ENCODE measurements at regions not wholly inside any gene's neighbourhood (a gene's known extent, or its start where the extent isn't known, plus 50 kb on each side); places are given as distances from the start of the nearest gene placed in this dataset.

GRCh38 chr6:90936286-90936685 is 349.4 kb upstream of the MAP3K7 start:
- Mint-ChIP-seq H3K9me3 (peaks cover 4% of the 10 kb centered on the region), H3K36me3 (no peaks in the 10 kb centered on the region), H3K27me3 (ENCODE audit: low read depth) (peaks cover 7% of the 10 kb centered on the region), H3K4me1 (peaks cover 18% of the 10 kb centered on the region), H3K27ac (no peak overlapping the region), H3K4me3 (no peak overlapping the region)
- TF ChIP-seq CTCF (IDR thresholded peaks at IDR 0.05; ENCODE audit: unreplicated experiment) = no peak
- no peak for DNase-seq (ENCODE audit: low spot score in 2 of 2, unreplicated experiment in 2 of 2)

- Mint-ChIP-seq H3K4me3 (no peak overlapping the region), H3K36me3 (no peaks in the 10 kb centered on the region), H3K4me1 (peaks cover 13% of the 10 kb centered on the region), H3K27me3 (ENCODE audit: low read depth) (peaks cover 15% of the 10 kb centered on the region), H3K27ac (peak overlapping the region; percentile 79), H3K9me3 (no peaks in the 10 kb centered on the region)
- no peak for DNase-seq (ENCODE audit: low spot score in 2 of 2, unreplicated experiment in 2 of 2)
- TF ChIP-seq CTCF (IDR thresholded peaks at IDR 0.05; ENCODE audit: unreplicated experiment) = no peak
Measured at GRCh38 chr6:90934966-90935365, 348.1 kb upstream of the MAP3K7 start.

GRCh38 chr6:90934081-90934480 is 347.2 kb upstream of the MAP3K7 start:
- H3K27me3 Mint-ChIP-seq (ENCODE audit: low read depth) = peaks cover 21% of the 10 kb centered on the region
- no peaks in the 10 kb centered on the region for H3K9me3 Mint-ChIP-seq
- H3K4me3 Mint-ChIP-seq = no peak overlapping the region
- DNase-seq (ENCODE audit: low spot score in 2 of 2, unreplicated experiment in 2 of 2) = no peak
- peaks cover 13% of the 10 kb centered on the region for H3K4me1 Mint-ChIP-seq
- peak overlapping the region; percentile 57 for H3K27ac Mint-ChIP-seq
- H3K36me3 Mint-ChIP-seq = no peaks in the 10 kb centered on the region
- TF ChIP-seq CTCF (IDR thresholded peaks at IDR 0.05; ENCODE audit: unreplicated experiment) = no peak

GRCh38 chr6:90932351-90932750 is 345.5 kb upstream of the MAP3K7 start:
- TF ChIP-seq CTCF (IDR thresholded peaks at IDR 0.05; ENCODE audit: unreplicated experiment) = no peak
- H3K9me3 Mint-ChIP-seq = no peaks in the 10 kb centered on the region
- H3K4me1 Mint-ChIP-seq = peaks cover 13% of the 10 kb centered on the region
- no peaks in the 10 kb centered on the region for H3K36me3 Mint-ChIP-seq
- no peak for DNase-seq (ENCODE audit: low spot score in 2 of 2, unreplicated experiment in 2 of 2)
- H3K27ac Mint-ChIP-seq = no peak overlapping the region
- H3K27me3 Mint-ChIP-seq (ENCODE audit: low read depth) = peaks cover 25% of the 10 kb centered on the region
- H3K4me3 Mint-ChIP-seq = no peak overlapping the region

- H3K4me3 Mint-ChIP-seq = no peak overlapping the region
- no peaks in the 10 kb centered on the region for H3K9me3 Mint-ChIP-seq
- H3K27me3 Mint-ChIP-seq (ENCODE audit: low read depth) = peaks cover 24% of the 10 kb centered on the region
- no peaks in the 10 kb centered on the region for H3K4me1 Mint-ChIP-seq
- no peak overlapping the region for H3K27ac Mint-ChIP-seq
- DNase-seq (ENCODE audit: low spot score in 2 of 2, unreplicated experiment in 2 of 2) = no peak
- TF ChIP-seq CTCF (IDR thresholded peaks at IDR 0.05; ENCODE audit: unreplicated experiment) = no peak
- H3K36me3 Mint-ChIP-seq = no peaks in the 10 kb centered on the region
Measured at GRCh38 chr6:90928051-90928450, 341.2 kb upstream of the MAP3K7 start.

- H3K36me3 Mint-ChIP-seq = no peaks in the 10 kb centered on the region
- no peak for TF ChIP-seq CTCF (IDR thresholded peaks at IDR 0.05; ENCODE audit: unreplicated experiment)
- no peaks in the 10 kb centered on the region for H3K4me1 Mint-ChIP-seq
- no peak overlapping the region for H3K4me3 Mint-ChIP-seq
- peaks cover 5% of the 10 kb centered on the region for H3K9me3 Mint-ChIP-seq
- DNase-seq (ENCODE audit: low spot score in 2 of 2, unreplicated experiment in 2 of 2) = no peak
- H3K27me3 Mint-ChIP-seq (ENCODE audit: low read depth) = peaks cover 14% of the 10 kb centered on the region
- H3K27ac Mint-ChIP-seq = no peak overlapping the region
Measured at GRCh38 chr6:90925726-90926125, 338.9 kb upstream of the MAP3K7 start.
